Ovary (tissue), 3 donors: ENCODE measurements at regions not wholly inside any gene's neighbourhood (a gene's known extent, or its start where the extent isn't known, plus 50 kb on each side); places are given as distances from the start of the nearest gene placed in this dataset.
"Not testable (repeated sequence)": the region's sequence is repeated elsewhere in the genome, so short reads cannot be mapped to it uniquely, and the experiment has no call there.

Experiments used
- CTCF ChIP-seq, 3 donors: fragments of 450-650 bp in 2 of 3; fragments of 200-600 bp in 1 of 3; IDR thresholded peaks; one replicate each; pipeline versions ENCODE4 v1.5.1 to v1.8.0; 2016 to 2022; ENCODE audit warnings: antibody characterized with exemption in 3 of 3, mild to moderate bottlenecking in 1 of 3
- EP300 ChIP-seq: sonication (generic); formaldehyde crosslinking; IDR thresholded peaks from one replicate; pipeline ENCODE4 v1.6.1; 2017; ENCODE audit warnings: antibody characterized with exemption
- POLR2A ChIP-seq: fragments of 450-650 bp; IDR thresholded peaks from one replicate; pipeline ENCODE4 v1.6.1; 2017; ENCODE audit warnings: antibody characterized with exemption, mild to moderate bottlenecking, moderate library complexity
- donor health status: DM: no; HTN: no; CAD: no.

- not testable (repeated sequence) for TF ChIP-seq CTCF (IDR thresholded peaks at IDR 0.05); EP300; POLR2A
These were observed 385.4 kb upstream of the CXADR start for GRCh38 chr21:17127395-17127794.
